ENCODE measurements at regions not wholly inside any gene's neighbourhood (a gene's known extent, or its start where the extent isn't known, plus 50 kb on each side); places are given as distances from the start of the nearest gene placed in this dataset.

- Histone ChIP-seq H3K36me3 (no peaks in the 10 kb centered on the region), H3K27ac (no peak overlapping the region), H3K4me3 (no peak overlapping the region), H3K27me3 (peaks cover 37% of the 10 kb centered on the region), H3K4me1 (no peaks in the 10 kb centered on the region), H3K9me3 (peaks cover 0 to 7% (median 0%) of the 10 kb centered on the region in 3 donors)
- TF ChIP-seq EP300 (IDR thresholded peaks at IDR 0.05) (no peak), CTCF (IDR thresholded peaks at IDR 0.05) (no peak), POLR2A (IDR thresholded peaks at IDR 0.05) (no peak), POLR2AphosphoS5 (IDR thresholded peaks at IDR 0.05) (no peak)
- ATAC-seq, result no peak
- 77 to 81% methylated on average over 3 to 10 of the region's 10 CpGs for WGBS, 2 donors (ENCODE audit: low coverage in 1 of 2)
These were observed 241.0 kb downstream of the SHOX start for GRCh38 chrX:871626-872025.

GRCh38 chrX:867966-868647 is 237.5 kb downstream of the SHOX start:
- Histone ChIP-seq H3K27ac (no peak overlapping the region), H3K27me3 (peaks cover 34% of the 10 kb centered on the region), H3K36me3 (no peaks in the 10 kb centered on the region), H3K4me3 (no peak overlapping the region), H3K9me3 (peaks cover 0 to 3% (median 0%) of the 10 kb centered on the region in 3 donors), H3K4me1 (no peaks in the 10 kb centered on the region)
- 66 to 72% methylated on average over 10 to 16 of the region's 18 CpGs for WGBS, 2 donors (ENCODE audit: low coverage in 1 of 2)
- no peak for TF ChIP-seq CTCF (IDR thresholded peaks at IDR 0.05)
- TF ChIP-seq POLR2AphosphoS5 (IDR thresholded peaks at IDR 0.05), result no peak
- TF ChIP-seq EP300 (IDR thresholded peaks at IDR 0.05), result no peak
- TF ChIP-seq POLR2A (IDR thresholded peaks at IDR 0.05), result no peak
- ATAC-seq, result no peak

GRCh38 chrX:867502-867901 is 236.9 kb downstream of the SHOX start:
- no peak overlapping the region for H3K4me3 ChIP-seq
- H3K27ac ChIP-seq, result no peak overlapping the region
- no peak for ATAC-seq
- 52 to 64% methylated on average over 8 to 11 of the region's 11 CpGs for WGBS, 2 donors (ENCODE audit: low coverage in 1 of 2)
- no peaks in the 10 kb centered on the region for H3K4me1 ChIP-seq
- H3K9me3 ChIP-seq, result peaks cover 0 to 3% (median 0%) of the 10 kb centered on the region in 3 donors
- peaks cover 34% of the 10 kb centered on the region for H3K27me3 ChIP-seq
- no peaks in the 10 kb centered on the region for H3K36me3 ChIP-seq
- TF ChIP-seq POLR2A (IDR thresholded peaks at IDR 0.05), result no peak
- TF ChIP-seq POLR2AphosphoS5 (IDR thresholded peaks at IDR 0.05), result no peak
- TF ChIP-seq CTCF (IDR thresholded peaks at IDR 0.05), result no peak
- no peak for TF ChIP-seq EP300 (IDR thresholded peaks at IDR 0.05)

- Histone ChIP-seq H3K36me3 (no peaks in the 10 kb centered on the region), H3K4me3 (no peak overlapping the region), H3K4me1 (no peaks in the 10 kb centered on the region), H3K9me3 (peaks cover 0 to 3% (median 0%) of the 10 kb centered on the region in 3 donors), H3K27me3 (peaks cover 34% of the 10 kb centered on the region), H3K27ac (no peak overlapping the region)
- no peak for TF ChIP-seq EP300 (IDR thresholded peaks at IDR 0.05)
- TF ChIP-seq CTCF (IDR thresholded peaks at IDR 0.05), result no peak
- TF ChIP-seq POLR2AphosphoS5 (IDR thresholded peaks at IDR 0.05), result no peak
- TF ChIP-seq POLR2A (IDR thresholded peaks at IDR 0.05), result no peak
- WGBS, 2 donors (ENCODE audit: low coverage in 1 of 2), result 48% methylated on average over 12 to 18 of the region's 18 CpGs
- ATAC-seq, result no peak
These were observed 235.9 kb downstream of the SHOX start for GRCh38 chrX:866441-866990.

GRCh38 chrX:865422-865821 is 234.8 kb downstream of the SHOX start:
- no peak for ATAC-seq
- Histone ChIP-seq H3K9me3 (peaks cover 0 to 8% (median 0%) of the 10 kb centered on the region in 3 donors), H3K4me3 (no peak overlapping the region), H3K36me3 (no peaks in the 10 kb centered on the region), H3K27me3 (peaks cover 31% of the 10 kb centered on the region), H3K4me1 (no peaks in the 10 kb centered on the region), H3K27ac (no peak overlapping the region)
- 89 to 93% methylated on average over 2 to 3 of the region's 3 CpGs for WGBS, 2 donors (ENCODE audit: low coverage in 1 of 2)
- TF ChIP-seq CTCF (IDR thresholded peaks at IDR 0.05) (no peak), POLR2A (IDR thresholded peaks at IDR 0.05) (no peak), POLR2AphosphoS5 (IDR thresholded peaks at IDR 0.05) (no peak), EP300 (IDR thresholded peaks at IDR 0.05) (no peak)

Measured in gastroesophageal sphincter (tissue), 4 donors.